Adipocyte (in vitro differentiated cells): ENCODE measurements at regions not wholly inside any gene's neighbourhood (a gene's known extent, or its start where the extent isn't known, plus 50 kb on each side); places are given as distances from the start of the nearest gene placed in this dataset.

Experiments used
- DNase-seq: peaks from one replicate; pipeline ENCODE4 v3.0.0-alpha.2; 2015; ENCODE audit warnings: low read depth
- H3K27me3 ChIP-seq: replicated peaks from 2 replicates; pipeline ENCODE4 v1.7.0; 2013; ENCODE audit warnings: mild to moderate bottlenecking, low read length, moderate library complexity; ENCODE audit not compliant: control insufficient read depth, insufficient read depth
- H3K36me3 ChIP-seq: 2 replicates; pipeline ENCODE4 v1.7.0; 2013; ENCODE audit warnings: low read length, mild to moderate bottlenecking, moderate library complexity; ENCODE audit not compliant: control insufficient read depth, insufficient read depth, severe bottlenecking
- H3K4me1 ChIP-seq: 2 replicates; pipeline ENCODE4 v1.7.0; 2013; ENCODE audit warnings: mild to moderate bottlenecking, low read length, moderate library complexity; ENCODE audit not compliant: control insufficient read depth, insufficient read depth
- H3K4me3 ChIP-seq: 2 replicates; pipeline ENCODE4 v1.7.0; 2013; ENCODE audit warnings: mild to moderate bottlenecking, low read length, moderate library complexity
- H3K9ac ChIP-seq: 2 replicates; pipeline ENCODE4 v1.7.0; 2013; ENCODE audit warnings: mild to moderate bottlenecking, low read length, moderate library complexity
- H3K9me3 ChIP-seq: 2 replicates; pipeline ENCODE4 v1.7.0; 2013; ENCODE audit warnings: mild to moderate bottlenecking, low read length, moderate library complexity; ENCODE audit not compliant: control insufficient read depth

DNA sequence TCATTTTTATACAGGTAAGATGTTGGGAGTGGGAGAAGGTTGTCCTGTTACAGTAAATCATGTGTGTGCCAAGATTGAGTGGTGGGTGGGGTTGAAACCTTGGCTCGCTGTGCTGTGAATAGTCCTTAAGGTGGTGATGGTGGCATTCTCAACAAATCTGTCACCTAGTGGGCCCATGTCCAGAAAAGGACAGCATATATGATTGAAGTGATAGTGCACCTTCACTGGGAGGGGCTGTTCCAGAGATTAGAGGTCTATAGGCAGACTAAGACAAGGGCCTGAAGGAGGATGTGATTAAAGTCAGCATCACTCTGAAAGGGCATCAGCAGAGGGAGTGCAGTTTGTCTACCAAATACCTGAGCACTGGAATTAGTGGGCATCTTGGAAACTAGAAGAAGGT lies 374.2 kb upstream of the C2CD4B start:
- H3K36me3 ChIP-seq = peaks cover 6% of the 10 kb centered on the region
- H3K9me3 ChIP-seq = no peaks in the 10 kb centered on the region
- no peak for DNase-seq
- H3K4me3 ChIP-seq = no peak overlapping the region
- no peak overlapping the region for H3K9ac ChIP-seq
- no peaks in the 10 kb centered on the region for H3K27me3 ChIP-seq
- H3K4me1 ChIP-seq = peaks cover 12% of the 10 kb centered on the region

DNA sequence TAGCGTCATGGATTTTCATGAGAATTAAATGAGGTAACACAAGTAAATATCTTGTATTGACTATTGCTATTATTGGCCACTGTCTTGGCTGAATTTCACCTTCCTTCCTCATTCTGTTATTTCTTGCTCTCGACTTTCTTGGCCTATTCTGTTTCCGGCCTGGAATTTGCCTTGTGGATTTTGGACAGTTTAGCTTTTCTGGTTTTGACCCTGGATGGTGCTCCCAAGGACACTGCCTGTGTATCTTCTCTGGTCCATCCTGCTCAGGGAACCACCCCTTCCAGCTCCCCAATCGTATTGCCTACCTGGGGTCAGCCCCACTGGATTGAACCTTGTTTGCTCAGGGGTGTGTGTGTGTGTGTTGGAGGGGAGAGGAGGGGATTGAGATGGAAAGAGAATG lies 376.2 kb upstream of the C2CD4B start:
- H3K4me1 ChIP-seq = peaks cover 13% of the 10 kb centered on the region
- H3K27me3 ChIP-seq = no peaks in the 10 kb centered on the region
- H3K9me3 ChIP-seq = no peaks in the 10 kb centered on the region
- no peak overlapping the region for H3K4me3 ChIP-seq
- no peak overlapping the region for H3K9ac ChIP-seq
- DNase-seq = no peak
- H3K36me3 ChIP-seq = peaks cover 6% of the 10 kb centered on the region

DNA sequence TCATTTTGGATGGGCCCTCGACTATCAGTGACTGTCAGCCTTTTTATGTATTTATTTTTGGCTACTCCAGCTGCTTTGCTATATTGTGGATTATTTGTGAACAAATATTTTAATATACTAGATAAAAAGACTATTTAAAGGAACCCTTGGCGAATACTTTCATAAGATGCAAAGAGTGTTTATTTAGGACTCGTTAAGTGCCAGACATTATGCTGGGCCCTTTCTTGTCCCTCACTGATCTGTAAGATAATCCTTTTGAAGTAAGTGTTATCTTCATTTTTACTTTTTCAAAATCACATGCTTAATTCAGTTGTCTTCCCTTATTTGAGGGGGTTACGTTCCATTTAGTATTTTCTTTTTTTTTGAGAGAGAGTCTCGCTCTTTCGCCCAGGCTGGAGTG lies 376.8 kb upstream of the C2CD4B start:
- H3K27me3 ChIP-seq = no peaks in the 10 kb centered on the region
- no peaks in the 10 kb centered on the region for H3K9me3 ChIP-seq

DNA sequence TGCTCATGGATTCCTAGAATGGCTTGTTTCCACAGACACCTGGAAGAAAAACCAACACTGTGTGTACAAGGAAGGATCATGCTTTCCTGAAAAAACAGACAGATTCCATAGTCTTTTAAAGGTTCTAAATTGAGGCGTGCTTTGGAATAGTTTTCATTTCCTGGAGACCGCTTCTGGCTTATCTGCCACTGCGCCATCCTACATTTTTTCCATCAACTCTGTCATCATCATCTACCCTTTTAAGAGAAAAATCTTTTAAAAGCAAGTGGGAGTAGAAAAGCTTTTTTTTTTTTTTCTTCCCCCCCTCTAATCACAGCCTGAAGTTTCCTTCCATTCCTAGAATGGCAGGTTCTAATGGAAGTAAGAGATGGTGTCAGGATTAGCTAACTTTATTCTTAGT lies 379.4 kb upstream of the C2CD4B start:
- Histone ChIP-seq H3K27me3 (no peaks in the 10 kb centered on the region), H3K36me3 (peaks cover 6% of the 10 kb centered on the region), H3K4me3 (no peak overlapping the region), H3K4me1 (peaks cover 39% of the 10 kb centered on the region), H3K9me3 (no peaks in the 10 kb centered on the region), H3K9ac (no peak overlapping the region)
- no peak for DNase-seq

More for the DNA sequence above, 376.8 kb upstream of the C2CD4B start:
- Histone ChIP-seq H3K4me3 (no peak overlapping the region), H3K9ac (no peak overlapping the region), H3K4me1 (peaks cover 19% of the 10 kb centered on the region), H3K36me3 (peaks cover 6% of the 10 kb centered on the region)
- no peak for DNase-seq

DNA sequence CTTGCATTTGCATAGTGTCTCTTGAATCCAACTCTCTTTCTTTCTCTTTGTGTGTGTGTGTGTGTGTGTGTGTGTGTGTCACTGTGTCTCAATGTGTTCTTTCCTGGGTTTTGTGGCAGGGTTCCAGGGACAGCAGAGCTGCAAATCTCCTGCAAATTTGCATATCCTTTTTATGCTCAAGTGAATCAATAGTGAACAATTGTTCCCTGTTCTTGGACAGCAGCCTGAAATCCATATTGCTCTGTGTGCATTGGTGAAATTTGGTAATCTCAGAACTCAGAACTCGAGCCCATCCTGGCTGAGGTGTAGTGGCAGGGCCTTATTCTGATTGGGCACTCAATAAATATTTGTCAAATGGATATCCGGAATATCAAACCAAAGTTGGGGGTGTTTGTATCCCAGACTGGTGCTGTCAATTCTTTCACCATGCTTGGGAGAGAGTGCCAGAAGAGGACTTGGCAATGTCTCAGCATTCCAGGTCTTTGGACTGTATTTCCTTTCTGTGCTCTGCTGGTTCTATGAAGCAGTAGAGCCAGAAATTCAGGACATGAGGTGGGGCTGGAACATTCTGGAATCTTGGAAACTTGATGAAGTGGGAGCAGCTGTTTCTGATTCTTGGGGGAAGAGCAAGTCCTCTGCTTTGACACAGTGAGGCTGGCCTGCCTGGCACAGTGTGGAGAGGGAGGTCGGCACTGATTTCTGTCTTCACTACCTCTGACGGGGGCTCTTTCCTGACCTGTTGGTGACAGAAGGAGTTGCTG lies 380.6 kb upstream of the C2CD4B start:
- no peaks in the 10 kb centered on the region for H3K27me3 ChIP-seq
- H3K4me3 ChIP-seq = peak overlapping the region; percentile 61
- peak; percentile 69 for DNase-seq
- peak overlapping the region; percentile 74 for H3K9ac ChIP-seq
- H3K36me3 ChIP-seq = peaks cover 6% of the 10 kb centered on the region
- H3K9me3 ChIP-seq = no peaks in the 10 kb centered on the region
- H3K4me1 ChIP-seq = peaks cover 51% of the 10 kb centered on the region

DNA sequence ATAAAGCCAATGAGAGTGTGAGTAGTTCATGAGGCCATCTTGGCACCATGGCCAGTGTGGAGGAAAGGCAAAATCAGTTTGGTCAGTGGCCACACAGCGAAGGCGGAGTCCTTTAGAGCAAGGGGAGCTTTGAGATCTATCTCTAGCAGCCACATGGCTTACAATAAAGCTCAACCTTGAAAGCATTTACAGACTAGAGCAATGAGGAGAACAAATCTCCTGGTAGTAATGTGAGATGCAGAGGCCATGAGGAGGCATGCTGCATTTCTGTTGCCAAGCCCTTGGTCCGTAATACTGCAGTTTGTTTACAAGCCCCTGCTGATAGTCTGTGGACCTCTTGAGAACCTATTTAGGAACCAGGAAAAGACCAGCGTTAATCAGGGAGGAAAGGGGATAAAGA lies 381.5 kb upstream of the C2CD4B start:
- Histone ChIP-seq H3K36me3 (peaks cover 6% of the 10 kb centered on the region), H3K9ac (peak overlapping the region; percentile 74), H3K27me3 (no peaks in the 10 kb centered on the region), H3K4me1 (peaks cover 55% of the 10 kb centered on the region), H3K4me3 (peak overlapping the region; percentile 61), H3K9me3 (no peaks in the 10 kb centered on the region)
- no peak for DNase-seq

DNA sequence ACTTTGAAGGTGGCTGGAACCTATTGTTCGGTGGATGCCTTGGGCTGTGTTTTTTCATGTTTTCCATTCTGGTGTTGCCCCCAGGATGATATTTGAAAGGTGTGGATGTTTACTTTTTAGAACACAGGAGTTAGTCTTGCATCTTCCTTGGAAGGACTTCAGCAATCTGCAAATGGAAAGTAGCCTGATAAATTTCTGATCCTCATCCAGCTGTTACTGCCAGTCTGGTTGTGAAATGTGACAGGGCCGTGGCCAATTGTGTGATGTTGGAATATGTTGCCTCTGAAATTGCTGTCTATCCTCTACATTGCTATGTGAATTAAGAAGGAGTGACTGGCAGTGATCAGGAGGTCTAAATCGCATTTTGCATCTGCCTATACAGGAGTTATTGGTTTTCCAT lies 382.5 kb upstream of the C2CD4B start:
- Histone ChIP-seq H3K27me3 (no peaks in the 10 kb centered on the region), H3K9me3 (peaks cover 4% of the 10 kb centered on the region), H3K36me3 (peaks cover 4% of the 10 kb centered on the region), H3K4me3 (peak overlapping the region; percentile 61), H3K4me1 (peaks cover 55% of the 10 kb centered on the region), H3K9ac (peak overlapping the region; percentile 74)
- DNase-seq = no peak

DNA sequence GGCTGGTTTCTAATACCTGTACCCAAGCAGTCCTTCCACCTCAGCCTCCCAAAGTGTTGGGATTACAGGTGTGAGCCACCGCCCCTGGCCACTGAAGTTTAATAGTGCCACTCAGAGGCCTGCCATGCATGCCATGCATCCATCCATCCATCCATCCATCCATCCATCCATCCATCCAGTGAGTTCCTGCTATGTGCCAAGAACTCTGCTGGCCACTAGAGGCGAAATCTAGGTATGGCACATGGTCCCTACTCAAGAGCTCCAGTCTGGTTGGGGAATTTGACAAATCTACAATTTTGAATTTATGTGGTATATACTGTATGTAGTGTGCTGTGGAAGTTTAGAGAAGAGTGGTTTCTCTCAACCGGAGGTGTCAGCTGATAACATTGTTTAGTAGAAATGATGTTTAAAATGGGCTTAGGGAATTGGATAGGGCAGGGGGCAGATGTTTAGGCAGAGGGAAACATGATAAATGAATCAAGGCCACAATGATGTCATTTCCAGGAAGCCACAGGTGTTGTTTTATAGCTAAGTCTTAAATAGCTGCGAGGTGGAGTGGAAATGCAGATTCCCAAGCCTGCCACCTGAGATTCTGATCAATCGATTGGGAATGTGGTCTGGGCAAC lies 384.4 kb upstream of the C2CD4B start:
- Histone ChIP-seq H3K4me1 (peaks cover 55% of the 10 kb centered on the region), H3K9me3 (peaks cover 4% of the 10 kb centered on the region), H3K9ac (no peak overlapping the region), H3K27me3 (no peaks in the 10 kb centered on the region), H3K36me3 (no peaks in the 10 kb centered on the region), H3K4me3 (no peak overlapping the region)
- DNase-seq = no peak

DNA sequence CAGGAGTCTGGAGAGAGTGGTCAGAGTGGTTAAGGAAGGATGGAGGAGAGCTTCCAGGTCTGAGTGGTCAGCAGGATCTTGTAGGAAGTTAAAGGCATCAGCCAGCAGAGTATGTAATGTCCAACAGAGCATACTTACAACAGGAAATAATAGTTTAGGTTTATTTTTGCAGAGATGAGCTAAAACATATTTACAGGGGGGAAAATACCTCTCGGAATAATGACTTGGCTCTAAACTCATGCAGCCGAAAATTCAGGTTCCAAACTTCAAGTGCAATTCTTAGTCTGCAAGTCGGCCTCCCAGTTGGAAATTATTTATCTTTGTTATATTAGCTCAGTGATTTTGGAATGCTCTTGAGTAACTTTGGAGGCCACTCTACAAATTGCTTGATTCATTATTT lies 385.0 kb upstream of the C2CD4B start:
- Histone ChIP-seq H3K36me3 (no peaks in the 10 kb centered on the region), H3K9ac (no peak overlapping the region), H3K4me3 (peak overlapping the region; percentile 25), H3K9me3 (peaks cover 4% of the 10 kb centered on the region), H3K27me3 (no peaks in the 10 kb centered on the region), H3K4me1 (peaks cover 53% of the 10 kb centered on the region)
- no peak for DNase-seq

DNA sequence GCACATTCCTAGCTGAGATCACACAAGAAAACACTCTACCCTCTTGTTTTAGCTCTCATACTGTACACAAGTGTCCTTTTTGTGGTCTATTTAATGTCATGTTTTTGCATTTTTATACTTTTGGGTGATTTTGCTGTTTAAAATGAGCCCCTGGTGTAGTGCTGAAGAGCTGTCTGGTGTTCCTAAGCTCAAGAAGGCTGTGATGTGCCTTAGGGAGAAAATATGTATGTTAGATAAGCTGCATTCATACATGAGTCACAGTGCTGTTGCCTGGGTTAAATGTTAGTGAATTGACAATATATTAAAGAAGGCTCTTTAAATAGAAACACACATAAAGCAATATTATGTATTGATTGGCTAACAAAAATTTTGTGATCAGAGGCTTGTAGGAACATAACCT lies 387.4 kb upstream of the C2CD4B start:
- peaks cover 30% of the 10 kb centered on the region for H3K4me1 ChIP-seq
- no peak for DNase-seq
- H3K27me3 ChIP-seq = no peaks in the 10 kb centered on the region
- H3K4me3 ChIP-seq = no peak overlapping the region
- no peaks in the 10 kb centered on the region for H3K36me3 ChIP-seq
- H3K9ac ChIP-seq = no peak overlapping the region
- H3K9me3 ChIP-seq = peaks cover 4% of the 10 kb centered on the region

DNA sequence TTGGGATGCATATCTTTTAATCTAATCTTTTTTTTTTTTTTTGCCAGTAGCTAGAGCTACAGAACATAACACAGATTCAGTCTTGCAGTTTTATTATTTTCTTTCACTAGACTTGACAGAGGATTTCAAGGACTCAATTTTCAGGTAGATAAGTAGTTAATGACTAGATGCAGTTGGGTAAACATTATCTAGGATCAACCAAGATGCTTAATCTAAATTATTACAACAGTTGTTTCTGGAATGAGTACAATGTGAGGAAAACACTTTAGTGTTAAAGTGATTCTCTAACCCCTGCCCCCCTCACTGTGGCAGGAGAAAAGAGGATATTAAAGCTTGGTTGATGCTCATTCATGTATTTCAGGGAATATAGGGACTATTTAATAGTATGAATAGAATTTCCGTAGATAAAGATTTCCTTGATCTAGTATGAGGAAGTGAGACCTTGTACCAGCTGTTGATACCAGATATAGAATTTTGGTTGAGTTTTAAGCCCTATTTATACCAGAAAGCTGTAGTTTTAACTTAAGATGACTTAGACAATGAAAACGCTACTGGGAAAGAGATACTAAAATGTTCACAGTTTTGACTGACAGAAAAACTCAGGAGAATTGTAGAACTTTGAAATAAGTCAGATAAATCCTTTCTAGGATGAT lies 389.0 kb upstream of the C2CD4B start:
- H3K4me1 ChIP-seq = peaks cover 27% of the 10 kb centered on the region
- no peak overlapping the region for H3K4me3 ChIP-seq
- H3K36me3 ChIP-seq = no peaks in the 10 kb centered on the region
- H3K27me3 ChIP-seq = no peaks in the 10 kb centered on the region
- DNase-seq = no peak
- peaks cover 4% of the 10 kb centered on the region for H3K9me3 ChIP-seq
- H3K9ac ChIP-seq = no peak overlapping the region
